Subcutaneous abdominal adipose tissue (tissue), 5 donors: ENCODE measurements at regions not wholly inside any gene's neighbourhood (a gene's known extent, or its start where the extent isn't known, plus 50 kb on each side); places are given as distances from the start of the nearest gene placed in this dataset.

Experiments used
- H3K27ac ChIP-seq: one replicate; pipeline ENCODE4 v1.7.0; 2013; ENCODE audit warnings: low read depth, mild to moderate bottlenecking, inconsistent platforms, low read length, moderate library complexity
- H3K27me3 ChIP-seq, 5 donors: one replicate each; pipeline ENCODE4 v1.7.0; 2013; ENCODE audit warnings: low read length in 5 of 5, inconsistent platforms in 1 of 5; ENCODE audit not compliant: control insufficient read depth in 5 of 5, insufficient read depth in 4 of 5
- H3K36me3 ChIP-seq, 5 donors: one replicate each; pipeline ENCODE4 v1.7.0; 2013; ENCODE audit warnings: low read length in 5 of 5; ENCODE audit not compliant: control insufficient read depth in 5 of 5, insufficient read depth in 5 of 5
- H3K4me1 ChIP-seq, 5 donors: one replicate each; pipeline ENCODE4 v1.7.0; 2013; ENCODE audit warnings: low read length in 5 of 5, mild to moderate bottlenecking in 3 of 5, moderate library complexity in 1 of 5; ENCODE audit not compliant: control insufficient read depth in 5 of 5, insufficient read depth in 5 of 5
- H3K4me3 ChIP-seq, 5 donors: one replicate each; pipeline ENCODE4 v1.7.0; 2013; ENCODE audit warnings: low read length in 5 of 5, low read depth in 1 of 5
- H3K9ac ChIP-seq, 5 donors: one replicate each; pipeline ENCODE4 v1.7.0; 2013; ENCODE audit warnings: low read length in 5 of 5, mild to moderate bottlenecking in 4 of 5, moderate library complexity in 3 of 5
- H3K9me3 ChIP-seq, 5 donors: one replicate each; pipeline ENCODE4 v1.7.0; 2013; ENCODE audit warnings: low read length in 5 of 5; ENCODE audit not compliant: control insufficient read depth in 5 of 5
- donor health status: healthy.
- donor health status: healthy.
- donor health status: healthy.
- donor health status: healthy.
- donor health status: healthy.

- H3K27ac ChIP-seq, result no peak overlapping the region
- no peaks in the 10 kb centered on the region for H3K9me3 ChIP-seq
- no peaks in the 10 kb centered on the region for H3K4me1 ChIP-seq
- no peaks in the 10 kb centered on the region for H3K36me3 ChIP-seq
- H3K9ac ChIP-seq, result no peak overlapping the region
- no peak overlapping the region for H3K4me3 ChIP-seq
- peaks cover 12 to 39% (median 30%) of the 10 kb centered on the region in 5 donors for H3K27me3 ChIP-seq
Observed at GRCh38 chr11:69878927-69879728, 59.9 kb upstream of the FGF3 start.

- Histone ChIP-seq H3K4me3 (no peak overlapping the region), H3K36me3 (no peaks in the 10 kb centered on the region), H3K9ac (no peak overlapping the region), H3K27ac (no peak overlapping the region), H3K9me3 (no peaks in the 10 kb centered on the region), H3K27me3 (peaks cover 12 to 38% (median 31%) of the 10 kb centered on the region in 5 donors), H3K4me1 (no peaks in the 10 kb centered on the region)
Observed at GRCh38 chr11:69879729-69880005, 60.5 kb upstream of the FGF3 start.

- no peak overlapping the region for H3K9ac ChIP-seq
- no peaks in the 10 kb centered on the region for H3K4me1 ChIP-seq
- peaks cover 12 to 39% (median 28%) of the 10 kb centered on the region in 5 donors for H3K27me3 ChIP-seq
- H3K9me3 ChIP-seq, result no peaks in the 10 kb centered on the region
- H3K36me3 ChIP-seq, result no peaks in the 10 kb centered on the region
- H3K4me3 ChIP-seq, result no peak overlapping the region
- no peak overlapping the region for H3K27ac ChIP-seq
Observed at GRCh38 chr11:69880041-69880825, 61.0 kb upstream of the FGF3 start.

- Histone ChIP-seq H3K36me3 (no peaks in the 10 kb centered on the region), H3K27ac (no peak overlapping the region), H3K27me3 (peaks cover 12 to 37% (median 27%) of the 10 kb centered on the region in 5 donors), H3K4me1 (no peaks in the 10 kb centered on the region), H3K9me3 (no peaks in the 10 kb centered on the region), H3K9ac (no peak overlapping the region), H3K4me3 (no peak overlapping the region)
Observed at GRCh38 chr11:69880826-69881445, 61.7 kb upstream of the FGF3 start.

GRCh38 chr11:69881467-69882269, 62.5 kb upstream of the FGF3 start:
- no peaks in the 10 kb centered on the region for H3K36me3 ChIP-seq
- no peaks in the 10 kb centered on the region for H3K4me1 ChIP-seq
- H3K9me3 ChIP-seq, result no peaks in the 10 kb centered on the region
- no peak overlapping the region for H3K27ac ChIP-seq
- H3K27me3 ChIP-seq, result peaks cover 12 to 34% (median 26%) of the 10 kb centered on the region in 5 donors
- no peak overlapping the region for H3K4me3 ChIP-seq
- no peak overlapping the region for H3K9ac ChIP-seq

- peaks cover 12 to 34% (median 26%) of the 10 kb centered on the region in 5 donors for H3K27me3 ChIP-seq
Observed at GRCh38 chr11:69882270-69882608, 63.0 kb upstream of the FGF3 start.

GRCh38 chr11:69883292-69884255, 64.4 kb upstream of the FGF3 start:
- Histone ChIP-seq H3K9me3 (no peaks in the 10 kb centered on the region), H3K27ac (no peak overlapping the region), H3K4me1 (peaks cover 0 to 2% (median 0%) of the 10 kb centered on the region in 5 donors), H3K36me3 (no peaks in the 10 kb centered on the region), H3K4me3 (no peak overlapping the region), H3K9ac (no peak overlapping the region), H3K27me3 (peaks cover 12 to 34% (median 31%) of the 10 kb centered on the region in 5 donors)

More at GRCh38 chr11:69882270-69882608, 63.0 kb upstream of the FGF3 start:
- H3K27ac ChIP-seq, result no peak overlapping the region
- no peaks in the 10 kb centered on the region for H3K4me1 ChIP-seq
- H3K9me3 ChIP-seq, result no peaks in the 10 kb centered on the region
- no peak overlapping the region for H3K4me3 ChIP-seq
- no peak overlapping the region for H3K9ac ChIP-seq
- H3K36me3 ChIP-seq, result no peaks in the 10 kb centered on the region

- Histone ChIP-seq H3K9me3 (no peaks in the 10 kb centered on the region), H3K4me3 (no peak overlapping the region), H3K27me3 (peaks cover 12 to 39% (median 33%) of the 10 kb centered on the region in 5 donors), H3K9ac (no peak overlapping the region), H3K4me1 (peaks cover 0 to 2% (median 0%) of the 10 kb centered on the region in 5 donors), H3K36me3 (no peaks in the 10 kb centered on the region), H3K27ac (no peak overlapping the region)
Observed at GRCh38 chr11:69884286-69884685, 65.1 kb upstream of the FGF3 start.

- H3K4me1 ChIP-seq, result peaks cover 0 to 2% (median 0%) of the 10 kb centered on the region in 5 donors
- peaks cover 15 to 43% (median 36%) of the 10 kb centered on the region in 5 donors for H3K27me3 ChIP-seq
- no peaks in the 10 kb centered on the region for H3K9me3 ChIP-seq
- no peaks in the 10 kb centered on the region for H3K36me3 ChIP-seq
- H3K9ac ChIP-seq, result no peak overlapping the region
- no peak overlapping the region for H3K4me3 ChIP-seq
- H3K27ac ChIP-seq, result no peak overlapping the region
Observed at GRCh38 chr11:69884751-69885150, 65.5 kb upstream of the FGF3 start.
